ENCODE measurements at regions not wholly inside any gene's neighbourhood (a gene's known extent, or its start where the extent isn't known, plus 50 kb on each side); places are given as distances from the start of the nearest gene placed in this dataset.
"Not testable (repeated sequence)": the region's sequence is repeated elsewhere in the genome, so short reads cannot be mapped to it uniquely, and the experiment has no call there.

- no peak for DNase-seq
Measured at GRCh38 chr13:79859756-79860155, 378.8 kb downstream of the NDFIP2 start.

- DNase-seq, result no peak
Measured at GRCh38 chr13:79853251-79853650, 372.3 kb downstream of the NDFIP2 start.

GRCh38 chr13:79851318-79851717 lies 370.4 kb downstream of the NDFIP2 start:
- DNase-seq, result no peak

- DNase-seq, result no peak
Measured at GRCh38 chr13:79847882-79848592, 367.1 kb downstream of the NDFIP2 start.

- DNase-seq, result no peak
Measured at GRCh38 chr13:79846386-79846785, 365.4 kb downstream of the NDFIP2 start.

- DNase-seq, result no peak
Measured at GRCh38 chr13:79837741-79838450, 356.9 kb downstream of the NDFIP2 start.

GRCh38 chr13:79836121-79836520 lies 355.2 kb downstream of the NDFIP2 start:
- DNase-seq, result not testable (repeated sequence)

- no peak for DNase-seq
Measured at GRCh38 chr13:79834876-79835275, 353.9 kb downstream of the NDFIP2 start.

GRCh38 chr13:79833991-79834390 lies 353.0 kb downstream of the NDFIP2 start:
- DNase-seq, result no peak

GRCh38 chr13:79831556-79831955 lies 350.6 kb downstream of the NDFIP2 start:
- no peak for DNase-seq

- no peak for DNase-seq
Measured at GRCh38 chr13:79830945-79831344, 350.0 kb downstream of the NDFIP2 start.

GRCh38 chr13:79830426-79830825 lies 349.5 kb downstream of the NDFIP2 start:
- DNase-seq, result no peak

GRCh38 chr13:79829880-79830279 lies 348.9 kb downstream of the NDFIP2 start:
- DNase-seq, result no peak

- no peak for DNase-seq
Measured at GRCh38 chr13:79825959-79826358, 345.0 kb downstream of the NDFIP2 start.

- no peak for DNase-seq
Measured at GRCh38 chr13:79815041-79815440, 334.1 kb downstream of the NDFIP2 start.

GRCh38 chr13:79812070-79812850 lies 331.3 kb downstream of the NDFIP2 start:
- DNase-seq, result no peak

- no peak for DNase-seq
Measured at GRCh38 chr13:79811170-79811569, 330.2 kb downstream of the NDFIP2 start.

- DNase-seq, result no peak
Measured at GRCh38 chr13:79810669-79811068, 329.7 kb downstream of the NDFIP2 start.

- no peak for DNase-seq
Measured at GRCh38 chr13:79810018-79810417, 329.1 kb downstream of the NDFIP2 start.

- no peak for DNase-seq
Measured at GRCh38 chr13:79808475-79808874, 327.5 kb downstream of the NDFIP2 start.

- no peak for DNase-seq
Measured at GRCh38 chr13:79807554-79807953, 326.6 kb downstream of the NDFIP2 start.

- no peak for DNase-seq
Measured at GRCh38 chr13:79806821-79807220, 325.9 kb downstream of the NDFIP2 start.

- no peak for DNase-seq
Measured at GRCh38 chr13:79805317-79805716, 324.4 kb downstream of the NDFIP2 start.

- no peak for DNase-seq
Measured at GRCh38 chr13:79803989-79804388, 323.0 kb downstream of the NDFIP2 start.
